WTC11 (cell line): ENCODE measurements at regions not wholly inside any gene's neighbourhood (a gene's known extent, or its start where the extent isn't known, plus 50 kb on each side); places are given as distances from the start of the nearest gene placed in this dataset.

Source experiments
- ATAC-seq: fragments of 200-7000 bp; cut with Tn5 transposase; 2 replicates; pipeline ENCODE4 v1.10.0; 2021; ENCODE audit warnings: mild to moderate bottlenecking, moderate library complexity
- CTCF ChIA-PET: fragments of 300-600 bp; sonication (Branson Sonifier 250); formaldehyde crosslinking; loops from one replicate; lab custom pipeline; 2021; ENCODE audit warnings: antibody characterized with exemption; lab: Charles Lee
- POLR2A ChIA-PET: fragments of 350-600 bp; sonication (Branson Sonifier 250); formaldehyde crosslinking; loops from one replicate; lab custom pipeline; 2021; ENCODE audit warnings: antibody characterized with exemption; lab: Charles Lee
- DNase-seq: peaks from one replicate; pipeline ENCODE4 v3.0.0; 2021; ENCODE audit warnings: low spot score
- H3K27ac Mint-ChIP-seq: 2 replicates; pipeline ENCODE4 v1.8.0; 2021; ENCODE audit warnings: mixed read lengths
- H3K27me3 Mint-ChIP-seq: 2 replicates; pipeline ENCODE4 v1.8.0; 2021; ENCODE audit warnings: low read depth, mild to moderate bottlenecking, moderate library complexity, mixed read lengths
- H3K36me3 Mint-ChIP-seq: 2 replicates; pipeline ENCODE4 v1.8.0; 2021; ENCODE audit warnings: mixed read lengths
- H3K4me1 Mint-ChIP-seq: 2 replicates; pipeline ENCODE4 v1.8.0; 2022; ENCODE audit warnings: mixed read lengths
- H3K4me3 Mint-ChIP-seq: 2 replicates; pipeline ENCODE4 v1.8.0; 2021; ENCODE audit warnings: mild to moderate bottlenecking, moderate library complexity, mixed read lengths
- H3K9me3 Mint-ChIP-seq: 2 replicates; pipeline ENCODE4 v1.8.0; 2021; ENCODE audit warnings: mixed read lengths
- AR ChIP-seq: fragments of 250-450 bp; sonication (Bioruptor Pico); IDR thresholded peaks from 2 replicates; pipeline ENCODE4 v1.9.0; 2021; ENCODE audit warnings: mild to moderate bottlenecking
- ATF1 ChIP-seq: sonication (generic); formaldehyde crosslinking; IDR thresholded peaks from 2 replicates; pipeline ENCODE4 v1.8.1; 2023; ENCODE audit warnings: mild to moderate bottlenecking, moderate library complexity, missing genetic modification reagents
- ATF2 ChIP-seq: sonication (generic); formaldehyde crosslinking; IDR thresholded peaks from 2 replicates; pipeline ENCODE4 v1.8.1; 2022; ENCODE audit warnings: low read depth, missing genetic modification reagents, borderline replicate concordance
- CTCF ChIP-seq: fragments of 200-600 bp; IDR thresholded peaks from 2 replicates; pipeline ENCODE4 v1.8.0; 2022; ENCODE audit warnings: antibody characterized with exemption
- GABPB1 ChIP-seq: sonication (generic); formaldehyde crosslinking; IDR thresholded peaks from 2 replicates; pipeline ENCODE4 v1.8.1; 2023; ENCODE audit warnings: mild to moderate bottlenecking, missing genetic modification reagents
- GRHL2 ChIP-seq: fragments of 250-450 bp; sonication (Bioruptor Pico); IDR thresholded peaks from 2 replicates; pipeline ENCODE4 v1.8.0; 2022; ENCODE audit warnings: mild to moderate bottlenecking, moderate library complexity; ENCODE audit not compliant: insufficient replicate concordance, severe bottlenecking
- MLX ChIP-seq: sonication (generic); formaldehyde crosslinking; IDR thresholded peaks from 2 replicates; pipeline ENCODE4 v1.8.1; 2023; ENCODE audit warnings: mild to moderate bottlenecking, missing genetic modification reagents, moderate library complexity
- MXD4 ChIP-seq: fragments of 250-450 bp; sonication (Bioruptor Pico); IDR thresholded peaks from 2 replicates; pipeline ENCODE4 v1.8.0; 2021; ENCODE audit warnings: mild to moderate bottlenecking, moderate library complexity, borderline replicate concordance
- NFATC4 ChIP-seq: fragments of 250-450 bp; sonication (Bioruptor Pico); IDR thresholded peaks from 2 replicates; pipeline ENCODE4 v1.9.0; 2021; ENCODE audit warnings: mild to moderate bottlenecking
- NFYB ChIP-seq: sonication (generic); formaldehyde crosslinking; conservative IDR thresholded peaks from 2 replicates; pipeline ENCODE4 v1.8.0; 2022; ENCODE audit warnings: low read depth, missing genetic modification reagents
- NR2C2 ChIP-seq: sonication (generic); formaldehyde crosslinking; IDR thresholded peaks from 2 replicates; pipeline ENCODE4 v1.8.0; 2022; ENCODE audit warnings: mild to moderate bottlenecking, missing genetic modification reagents
- NR3C1 ChIP-seq: sonication (generic); formaldehyde crosslinking; conservative IDR thresholded peaks from 2 replicates; pipeline ENCODE4 v1.8.1; 2023; ENCODE audit warnings: low read depth, mild to moderate bottlenecking, missing genetic modification reagents
- PREB ChIP-seq: sonication (generic); formaldehyde crosslinking; IDR thresholded peaks from 2 replicates; pipeline ENCODE4 v1.8.1; 2022; ENCODE audit warnings: mild to moderate bottlenecking, missing genetic modification reagents, moderate library complexity, borderline replicate concordance
- PRRX2 ChIP-seq: fragments of 250-450 bp; sonication (Bioruptor Pico); IDR thresholded peaks from 2 replicates; pipeline ENCODE4 v1.8.0; 2021; ENCODE audit warnings: mild to moderate bottlenecking
- RORB ChIP-seq: fragments of 250-450 bp; sonication (Bioruptor Pico); IDR thresholded peaks from 2 replicates; pipeline ENCODE4 v1.9.0; 2021; ENCODE audit warnings: mild to moderate bottlenecking
- SMAD3 ChIP-seq: sonication (generic); formaldehyde crosslinking; IDR thresholded peaks from 2 replicates; pipeline ENCODE4 v1.8.0; 2022; ENCODE audit warnings: missing genetic modification reagents, mild to moderate bottlenecking, borderline replicate concordance
- TCF7 ChIP-seq: sonication (generic); formaldehyde crosslinking; IDR thresholded peaks from 2 replicates; pipeline ENCODE4 v1.8.0; 2022; ENCODE audit warnings: mild to moderate bottlenecking, low read depth, missing genetic modification reagents, moderate library complexity
- TEAD4 ChIP-seq: sonication (generic); formaldehyde crosslinking; IDR thresholded peaks from 2 replicates; pipeline ENCODE4 v1.8.0; 2022; ENCODE audit warnings: mild to moderate bottlenecking, missing genetic modification reagents
- ZBTB21 ChIP-seq: sonication (generic); formaldehyde crosslinking; IDR thresholded peaks from 2 replicates; pipeline ENCODE4 v1.8.1; 2023; ENCODE audit warnings: mild to moderate bottlenecking, missing genetic modification reagents, borderline replicate concordance
- ZBTB43 ChIP-seq: sonication (generic); formaldehyde crosslinking; IDR thresholded peaks from 2 replicates; pipeline ENCODE4 v1.8.1; 2023; ENCODE audit warnings: mild to moderate bottlenecking, missing genetic modification reagents
- ZNF671 ChIP-seq: fragments of 250-450 bp; sonication (Bioruptor Pico); IDR thresholded peaks from 2 replicates; pipeline ENCODE4 v1.8.0; 2021; ENCODE audit warnings: mild to moderate bottlenecking

GRCh38 chr2:83471655-83472054, 987.4 kb downstream of the SUCLG1 start (continued):
- TF ChIP-seq ATF2 (CRISPR knock-in tag) (no peak), MXD4 (CRISPR knock-in tag) (no peak), RORB (no peak), ZNF671 (CRISPR knock-in tag) (no peak), NFYB (no peak), SMAD3 (CRISPR knock-in tag) (no peak), MLX (no peak), NFATC4 (CRISPR knock-in tag) (no peak), CTCF (no peak)

GRCh38 chr2:83470928-83471327, 988.2 kb downstream of the SUCLG1 start:
- Mint-ChIP-seq H3K4me1 (peaks cover 16% of the 10 kb centered on the region), H3K36me3 (no peaks in the 10 kb centered on the region)
- no peak for TF ChIP-seq NR3C1 (CRISPR knock-in tag)
- TF ChIP-seq PRRX2 (CRISPR knock-in tag), result no peak
- TF ChIP-seq TEAD4 (CRISPR knock-in tag), result no peak
- no peak for TF ChIP-seq AR (CRISPR knock-in tag)
- TF ChIP-seq ATF2 (CRISPR knock-in tag), result no peak
- TF ChIP-seq, all 79 proteins: peak for 0
- ATAC-seq (no peak), DNase-seq (no peak)
- no peaks in the 10 kb centered on the region for H3K27me3 Mint-ChIP-seq
- CTCF ChIA-PET, result no interaction called here
- no peak overlapping the region for H3K27ac Mint-ChIP-seq
- peaks cover 9% of the 10 kb centered on the region for H3K9me3 Mint-ChIP-seq
- no peak overlapping the region for H3K4me3 Mint-ChIP-seq
- POLR2A ChIA-PET, result no interaction called here

- Mint-ChIP-seq H3K4me3 (no peak overlapping the region), H3K36me3 (no peaks in the 10 kb centered on the region), H3K27ac (no peak overlapping the region), H3K9me3 (peaks cover 4% of the 10 kb centered on the region; the same call in 1 of the 2 replicates), H3K27me3 (no peaks in the 10 kb centered on the region), H3K4me1 (peaks cover 18% of the 10 kb centered on the region)
- CTCF ChIA-PET, result no interaction called here
- POLR2A ChIA-PET, result no interaction called here
- DNase-seq (no peak), ATAC-seq (no peak)
- TF ChIP-seq TCF7 (CRISPR knock-in tag) (no peak), PREB (CRISPR knock-in tag) (no peak), GABPB1 (no peak), ZBTB43 (no peak), AR (CRISPR knock-in tag) (no peak), ZBTB21 (no peak), GRHL2 (CRISPR knock-in tag) (no peak), NR2C2 (no peak), ATF1 (CRISPR knock-in tag) (no peak)
Observed at GRCh38 chr2:83464444-83464843, 994.6 kb downstream of the SUCLG1 start.
